ENCODE measurements at regions not wholly inside any gene's neighbourhood (a gene's known extent, or its start where the extent isn't known, plus 50 kb on each side); places are given as distances from the start of the nearest gene placed in this dataset.

DNA sequence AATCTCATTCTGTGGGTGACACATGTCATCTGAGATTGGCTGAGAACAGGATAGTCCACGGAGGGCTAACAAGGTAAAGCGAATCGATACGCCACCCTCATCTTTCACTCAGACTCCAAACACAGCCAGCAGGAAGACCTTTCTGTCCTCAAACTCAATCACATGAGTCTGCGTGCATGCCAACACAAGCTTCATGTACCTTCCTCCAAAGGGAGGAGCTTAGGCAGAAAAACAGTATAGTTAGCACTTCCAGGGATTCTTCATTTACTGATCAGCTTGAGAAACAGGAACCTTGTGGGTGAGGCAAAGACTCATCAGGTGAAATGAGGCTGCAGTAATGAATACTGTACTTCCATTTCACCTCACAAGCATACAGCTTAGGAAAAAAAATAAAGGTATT, 767.1 kb upstream of the API5 start:
- TF ChIP-seq POLR2A (IDR thresholded peaks at IDR 0.05), result no peak
- TF ChIP-seq, protein P1, sequence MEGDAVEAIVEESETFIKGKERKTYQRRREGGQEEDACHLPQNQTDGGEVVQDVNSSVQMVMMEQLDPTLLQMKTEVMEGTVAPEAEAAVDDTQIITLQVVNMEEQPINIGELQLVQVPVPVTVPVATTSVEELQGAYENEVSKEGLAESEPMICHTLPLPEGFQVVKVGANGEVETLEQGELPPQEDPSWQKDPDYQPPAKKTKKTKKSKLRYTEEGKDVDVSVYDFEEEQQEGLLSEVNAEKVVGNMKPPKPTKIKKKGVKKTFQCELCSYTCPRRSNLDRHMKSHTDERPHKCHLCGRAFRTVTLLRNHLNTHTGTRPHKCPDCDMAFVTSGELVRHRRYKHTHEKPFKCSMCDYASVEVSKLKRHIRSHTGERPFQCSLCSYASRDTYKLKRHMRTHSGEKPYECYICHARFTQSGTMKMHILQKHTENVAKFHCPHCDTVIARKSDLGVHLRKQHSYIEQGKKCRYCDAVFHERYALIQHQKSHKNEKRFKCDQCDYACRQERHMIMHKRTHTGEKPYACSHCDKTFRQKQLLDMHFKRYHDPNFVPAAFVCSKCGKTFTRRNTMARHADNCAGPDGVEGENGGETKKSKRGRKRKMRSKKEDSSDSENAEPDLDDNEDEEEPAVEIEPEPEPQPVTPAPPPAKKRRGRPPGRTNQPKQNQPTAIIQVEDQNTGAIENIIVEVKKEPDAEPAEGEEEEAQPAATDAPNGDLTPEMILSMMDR (IDR thresholded peaks at IDR 0.05), result no peak
- no peak for TF ChIP-seq POLR2AphosphoS5 (IDR thresholded peaks at IDR 0.05)
